ENCODE measurements at regions not wholly inside any gene's neighbourhood (a gene's known extent, or its start where the extent isn't known, plus 50 kb on each side); places are given as distances from the start of the nearest gene placed in this dataset.

DNA sequence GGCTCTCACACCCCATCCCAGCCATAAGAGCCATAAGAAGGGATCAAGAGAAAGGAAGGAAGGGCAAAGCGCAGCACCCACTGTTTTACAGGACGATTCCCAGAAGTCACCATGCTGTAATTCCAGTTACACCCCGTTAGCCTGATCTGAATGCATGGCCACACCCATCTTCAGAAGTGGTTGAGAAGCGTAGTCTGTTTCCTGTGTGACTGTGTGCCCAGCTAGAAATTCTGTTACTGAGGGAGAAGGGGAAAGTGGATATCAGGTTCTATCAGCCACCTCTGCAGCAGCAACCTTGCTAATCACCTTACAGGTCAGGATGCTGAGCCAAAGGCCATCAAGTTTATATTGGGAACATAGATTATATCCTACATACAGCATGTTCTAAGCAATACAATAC, 260.0 kb downstream of the ABHD5 start:
- no peak for DNase-seq (ENCODE audit: low read depth in 2 of 2)

GRCh38 chr3:43951813-43952212, 261.1 kb downstream of the ABHD5 start:
- DNase-seq (ENCODE audit: low read depth in 2 of 2), result no peak

- no peak for DNase-seq (ENCODE audit: low read depth in 2 of 2)
These were observed 262.6 kb downstream of the ABHD5 start for GRCh38 chr3:43953380-43953779.

DNA sequence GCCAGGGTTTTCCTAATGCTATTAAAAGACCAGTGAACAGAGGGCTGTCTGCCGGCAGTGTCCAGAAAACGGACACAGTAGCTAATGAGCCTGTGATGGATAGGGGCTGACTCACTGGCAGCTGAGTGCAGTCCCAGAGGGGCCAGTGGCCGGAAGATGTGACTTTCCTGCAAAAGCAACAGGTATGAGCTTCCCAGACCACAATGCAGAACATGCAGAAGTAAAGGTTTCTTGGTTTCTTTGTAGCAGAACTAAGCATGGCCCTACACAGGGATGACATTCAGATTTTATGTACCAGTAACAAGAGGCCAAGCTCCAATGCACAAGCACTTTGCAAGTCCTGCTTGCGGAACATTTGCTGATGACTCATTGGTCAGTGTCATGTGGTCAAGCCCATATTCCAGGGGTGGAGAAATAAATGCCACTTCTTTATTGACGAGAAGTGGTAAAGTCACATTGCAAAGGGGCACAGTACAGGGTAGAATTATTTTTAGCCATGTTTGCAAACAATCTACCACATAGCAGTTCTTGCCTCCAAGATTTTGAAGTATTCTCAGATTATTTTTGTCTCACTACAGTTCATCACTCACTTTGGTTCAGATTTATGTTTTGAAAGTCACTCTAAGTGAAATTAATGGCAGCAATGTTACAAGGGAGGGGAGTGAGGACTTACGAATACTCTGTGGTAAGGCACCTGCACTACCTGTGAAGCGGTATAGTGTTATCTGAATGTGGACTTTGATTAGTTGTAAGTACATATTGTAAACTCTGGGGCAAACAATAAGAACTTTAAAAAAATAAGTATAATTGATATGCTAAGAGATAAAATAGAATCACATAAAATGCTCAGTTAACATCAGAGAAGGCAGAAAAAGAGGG, 263.3 kb downstream of the ABHD5 start:
- DNase-seq (ENCODE audit: low read depth in 2 of 2), result no peak

- DNase-seq (ENCODE audit: low read depth in 2 of 2), result no peak
These were observed 266.2 kb downstream of the ABHD5 start for GRCh38 chr3:43956945-43957344.

DNA sequence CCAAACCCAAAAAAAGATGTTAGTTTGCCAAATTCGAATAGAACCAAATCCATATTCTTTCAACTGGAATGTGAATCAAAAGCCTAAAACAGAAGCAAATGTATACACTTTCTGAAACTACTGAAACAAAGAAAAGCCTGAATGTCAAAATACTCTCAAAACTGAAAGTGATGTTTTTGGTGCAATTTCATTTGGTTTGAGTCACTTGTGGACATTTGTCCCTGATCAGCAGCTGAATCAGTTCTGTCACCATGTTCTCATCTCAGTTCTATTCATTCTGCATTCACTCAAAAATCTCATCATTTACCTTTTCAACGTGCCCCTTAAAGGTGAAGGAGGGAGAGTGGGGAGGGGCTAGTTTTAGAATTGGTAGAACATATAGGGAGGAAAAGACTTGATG, 266.8 kb downstream of the ABHD5 start:
- no peak for DNase-seq (ENCODE audit: low read depth in 2 of 2)

GRCh38 chr3:43958005-43958770, 267.4 kb downstream of the ABHD5 start:
- DNase-seq (ENCODE audit: low read depth in 2 of 2), result no peak

DNA sequence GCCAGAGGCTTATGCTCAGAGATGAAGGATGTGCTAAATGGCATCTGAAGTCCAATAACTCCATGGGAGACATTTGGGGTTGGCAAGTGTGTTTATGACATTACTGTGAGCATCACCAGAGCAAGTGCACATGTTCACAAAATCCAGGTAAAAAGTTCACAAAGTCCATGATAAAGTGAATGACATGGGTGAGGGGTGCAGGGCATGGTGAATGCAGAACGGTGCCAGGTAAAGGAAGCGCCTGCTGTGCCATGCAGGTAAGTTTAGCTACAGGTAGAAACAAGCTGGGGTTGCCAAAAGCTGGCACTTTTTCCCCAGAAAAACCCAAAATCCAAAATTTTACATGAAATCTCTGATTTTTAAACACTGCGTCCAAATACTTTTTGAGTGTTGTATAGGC, 268.2 kb downstream of the ABHD5 start:
- no peak for DNase-seq (ENCODE audit: low read depth in 2 of 2)

DNA sequence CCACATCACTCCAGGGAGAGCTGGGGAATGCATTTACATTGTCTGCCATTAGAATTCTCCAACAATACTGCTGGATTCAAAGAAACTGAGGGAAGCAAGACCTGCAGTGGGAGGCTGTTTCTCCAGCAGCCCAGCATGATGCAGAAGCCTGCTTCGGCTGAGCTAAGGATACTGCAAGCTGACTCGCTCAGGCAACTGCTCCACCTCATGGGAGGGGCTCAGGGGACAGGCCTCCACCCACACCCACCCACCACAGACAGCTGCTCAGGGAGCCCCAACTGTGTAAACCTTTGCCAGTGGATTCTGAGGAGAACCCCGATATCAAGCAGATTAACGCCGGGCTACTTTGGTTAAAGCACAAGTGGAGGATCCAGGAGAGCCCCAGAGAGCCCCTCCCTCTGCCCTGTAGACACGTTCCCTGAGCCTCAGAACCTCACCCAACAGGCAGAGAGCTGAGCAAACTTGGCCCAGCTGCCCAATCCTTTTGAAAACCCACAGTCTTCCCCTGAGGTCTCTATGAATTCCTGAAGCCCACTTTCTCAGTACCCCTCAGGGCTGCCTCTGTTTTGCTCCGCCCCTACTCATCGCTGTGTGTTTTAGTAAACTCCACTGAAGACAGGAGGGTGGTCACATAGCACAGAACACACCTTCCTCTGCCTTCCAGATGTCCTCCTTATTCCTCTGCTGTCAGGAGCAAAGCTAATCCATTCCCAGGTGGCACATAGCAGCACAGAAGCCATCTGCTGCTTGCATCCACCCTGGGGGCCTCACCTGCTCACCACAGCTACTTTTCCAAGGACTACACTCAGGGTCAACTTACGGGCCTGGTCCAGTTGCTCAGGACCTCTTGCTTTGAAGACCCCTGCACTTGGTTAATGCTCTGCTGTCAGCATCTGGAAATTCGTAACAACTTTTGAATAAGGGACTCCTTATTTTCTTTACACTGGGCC, 269.0 kb downstream of the ABHD5 start:
- no peak for DNase-seq (ENCODE audit: low read depth in 2 of 2)

GRCh38 chr3:43960448-43960840, 269.7 kb downstream of the ABHD5 start:
- DNase-seq (ENCODE audit: low read depth in 2 of 2), result no peak

DNA sequence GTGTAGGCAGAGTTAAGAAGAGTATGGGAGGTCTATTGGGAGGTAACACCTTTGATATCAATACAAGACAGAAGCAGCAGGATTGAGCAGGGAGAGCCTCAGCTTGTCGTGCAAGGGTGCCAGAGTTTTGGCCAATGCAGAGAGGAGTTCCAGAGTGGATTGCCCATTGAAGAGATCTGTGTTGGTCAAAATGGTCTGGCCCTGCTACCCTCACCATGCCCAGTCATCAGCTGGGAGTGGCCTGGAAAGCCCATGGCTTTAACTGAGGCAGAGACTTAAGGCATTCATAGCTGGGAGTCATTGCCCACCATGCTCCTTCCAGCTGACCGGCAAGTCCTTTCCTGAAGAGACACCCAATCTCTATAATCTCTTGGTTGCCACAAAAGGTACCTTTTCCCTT, 271.3 kb downstream of the ABHD5 start:
- no peak for DNase-seq (ENCODE audit: low read depth in 2 of 2)

GRCh38 chr3:43963208-43963607, 272.5 kb downstream of the ABHD5 start:
- no peak for DNase-seq (ENCODE audit: low read depth in 2 of 2)

GRCh38 chr3:43964640-43965039, 273.9 kb downstream of the ABHD5 start:
- DNase-seq (ENCODE audit: low read depth in 2 of 2), result no peak

GRCh38 chr3:43965656-43966055, 274.9 kb downstream of the ABHD5 start:
- no peak for DNase-seq (ENCODE audit: low read depth in 2 of 2)

DNA sequence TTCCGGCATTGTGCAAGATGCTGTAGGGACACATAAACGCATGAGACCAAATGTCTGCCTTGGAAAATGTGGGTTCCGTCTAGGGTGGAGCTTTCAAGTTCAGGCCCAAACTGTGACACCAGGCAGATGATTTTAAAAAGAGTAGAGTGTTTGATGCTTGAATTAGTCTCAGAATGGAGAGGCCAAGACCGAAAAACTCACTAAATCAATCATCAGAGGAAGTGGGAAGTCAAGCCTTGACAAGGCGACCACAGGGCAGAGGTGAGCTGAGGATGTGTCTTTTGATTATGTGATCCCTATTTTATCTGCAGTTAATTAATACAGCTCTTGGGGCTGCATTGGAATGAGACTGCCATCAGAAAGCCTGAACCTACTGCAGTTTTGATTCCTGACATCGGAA, 275.4 kb downstream of the ABHD5 start:
- DNase-seq (ENCODE audit: low read depth in 2 of 2), result no peak

DNA sequence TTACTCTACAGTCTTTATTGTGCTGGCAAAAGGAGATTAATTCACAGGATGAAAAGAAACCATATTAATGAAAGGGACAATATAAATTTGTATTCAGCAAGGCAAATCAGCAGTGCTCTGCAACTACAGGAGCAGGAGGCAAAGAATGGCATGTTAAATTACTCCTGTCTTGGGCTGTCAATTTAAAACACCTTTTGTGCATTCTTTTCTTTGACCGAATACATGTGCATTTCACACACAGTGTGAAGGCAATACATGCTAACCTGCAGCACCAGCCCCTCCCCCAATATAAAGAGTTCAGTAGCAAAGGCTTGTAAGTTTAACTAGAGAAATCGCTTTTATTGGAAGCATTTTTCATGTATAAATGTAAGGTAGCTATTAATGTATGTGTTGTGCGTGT, 275.2 kb upstream of the TOPAZ1 start:
- no peak for DNase-seq (ENCODE audit: low read depth in 2 of 2)

GRCh38 chr3:43968465-43968864, 273.2 kb upstream of the TOPAZ1 start:
- no peak for DNase-seq (ENCODE audit: low read depth in 2 of 2)

DNA sequence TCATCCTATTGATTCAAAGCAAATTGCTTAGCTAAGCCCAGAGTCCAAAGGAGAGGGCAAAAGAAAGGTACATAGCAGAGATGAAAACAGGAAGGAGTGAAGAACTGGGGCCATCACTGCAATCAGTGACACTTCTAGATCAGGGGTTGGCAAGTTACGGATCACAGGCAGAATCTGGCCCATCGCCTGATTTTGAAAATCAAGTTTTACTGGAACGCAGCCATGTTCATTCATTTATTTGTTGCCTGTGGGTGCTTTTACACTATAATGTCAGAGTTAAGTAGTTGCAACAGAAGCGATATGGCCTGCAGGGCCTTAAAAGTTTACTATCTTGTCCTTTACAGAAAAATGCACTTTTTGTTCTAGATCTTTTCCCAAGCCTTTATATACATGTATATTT, 271.7 kb upstream of the TOPAZ1 start:
- no peak for DNase-seq (ENCODE audit: low read depth in 2 of 2)

- no peak for DNase-seq (ENCODE audit: low read depth in 2 of 2)
These were observed 271.3 kb upstream of the TOPAZ1 start for GRCh38 chr3:43970351-43970750.

DNA sequence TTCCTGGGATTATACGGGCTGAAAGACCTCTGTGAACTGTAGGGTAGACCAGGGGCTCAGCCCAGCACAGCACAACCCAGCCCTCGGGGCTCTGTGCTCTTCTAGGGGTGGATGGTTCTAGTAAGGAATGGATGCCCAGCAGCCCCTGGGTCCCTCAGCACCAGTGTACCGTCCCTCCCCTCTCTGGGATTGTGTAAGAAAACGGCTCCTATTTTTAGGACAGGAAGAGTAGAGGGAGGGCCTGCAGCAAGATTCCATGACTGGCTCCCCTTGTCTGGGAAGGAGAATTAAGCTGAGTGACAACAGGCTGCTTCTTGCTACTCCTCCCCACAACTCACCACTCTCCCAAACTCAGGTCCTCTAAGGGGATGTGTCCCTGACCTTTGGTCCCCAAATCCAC, 270.8 kb upstream of the TOPAZ1 start:
- no peak for DNase-seq (ENCODE audit: low read depth in 2 of 2)

- DNase-seq (ENCODE audit: low read depth in 2 of 2), result no peak
These were observed 270.2 kb upstream of the TOPAZ1 start for GRCh38 chr3:43971486-43971885.

DNA sequence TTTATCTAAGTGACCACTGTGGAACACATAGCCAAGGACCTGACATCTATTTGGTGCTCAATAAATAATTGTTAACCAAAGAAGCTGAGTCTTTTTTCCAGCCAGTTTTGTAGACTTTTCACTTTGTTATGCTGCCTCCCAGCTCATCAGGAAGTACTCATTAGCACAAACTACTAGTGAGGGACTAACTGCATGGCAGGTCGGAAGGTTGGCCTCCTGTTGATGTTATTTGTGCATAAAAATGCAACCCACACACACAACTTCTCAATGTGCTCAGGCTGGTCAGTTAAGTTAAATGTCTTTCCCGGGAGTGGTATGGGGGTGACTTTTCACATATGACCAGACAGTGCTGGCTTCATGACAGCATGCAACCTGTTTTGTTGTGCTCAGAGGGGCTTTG, 263.0 kb upstream of the TOPAZ1 start:
- no peak for DNase-seq (ENCODE audit: low read depth in 2 of 2)
